ENCODE measurements at regions not wholly inside any gene's neighbourhood (a gene's known extent, or its start where the extent isn't known, plus 50 kb on each side); places are given as distances from the start of the nearest gene placed in this dataset.

- Histone ChIP-seq H3K27ac (replicated peaks) (no peak overlapping the region), H3K4me3 (replicated peaks; ENCODE audit: insufficient read depth, low read length) (no peak overlapping the region), H3K27me3 (ENCODE audit: insufficient read depth, poor library complexity, severe bottlenecking) (peaks cover 10% of the 10 kb centered on the region)
- DNase-seq (ENCODE audit: low read depth in 1 of 2, low spot score in 1 of 2) = no peak
- TF ChIP-seq SPI1 (IDR thresholded peaks at IDR 0.05; ENCODE audit: borderline replicate concordance, low read depth) (no peak), POLR2AphosphoS5 (IDR thresholded peaks at IDR 0.05; ENCODE audit: low read depth) (no peak), GABPA (IDR thresholded peaks at IDR 0.05; ENCODE audit: low read depth) (no peak), CTCF (IDR thresholded peaks at IDR 0.05; ENCODE audit: insufficient read depth, low read length) (no peak), REST (IDR thresholded peaks at IDR 0.05; ENCODE audit: insufficient replicate concordance, low read depth) (no peak)
Measured at GRCh38 chr14:95614349-95614748, 71.9 kb upstream of the TCL1B start.

- H3K4me3 ChIP-seq (replicated peaks; ENCODE audit: insufficient read depth, low read length) = no peak overlapping the region
- H3K27me3 ChIP-seq (ENCODE audit: insufficient read depth, poor library complexity, severe bottlenecking) = peaks cover 10% of the 10 kb centered on the region
- TF ChIP-seq CTCF (IDR thresholded peaks at IDR 0.05; ENCODE audit: insufficient read depth, low read length) = no peak
- no peak for TF ChIP-seq GABPA (IDR thresholded peaks at IDR 0.05; ENCODE audit: low read depth)
- TF ChIP-seq POLR2AphosphoS5 (IDR thresholded peaks at IDR 0.05; ENCODE audit: low read depth) = no peak
- no peak for TF ChIP-seq REST (IDR thresholded peaks at IDR 0.05; ENCODE audit: insufficient replicate concordance, low read depth)
- no peak for TF ChIP-seq SPI1 (IDR thresholded peaks at IDR 0.05; ENCODE audit: borderline replicate concordance, low read depth)
- no peak overlapping the region for H3K27ac ChIP-seq (replicated peaks)
- no peak for DNase-seq (ENCODE audit: low read depth in 1 of 2, low spot score in 1 of 2)
Measured at GRCh38 chr14:95616745-95617144, 69.5 kb upstream of the TCL1B start.

- no peak for DNase-seq (ENCODE audit: low read depth in 1 of 2, low spot score in 1 of 2)
- Histone ChIP-seq H3K27ac (replicated peaks) (no peak overlapping the region), H3K4me3 (replicated peaks; ENCODE audit: insufficient read depth, low read length) (no peak overlapping the region), H3K27me3 (ENCODE audit: insufficient read depth, poor library complexity, severe bottlenecking) (peaks cover 10% of the 10 kb centered on the region)
- TF ChIP-seq SPI1 (IDR thresholded peaks at IDR 0.05; ENCODE audit: borderline replicate concordance, low read depth) (no peak), REST (IDR thresholded peaks at IDR 0.05; ENCODE audit: insufficient replicate concordance, low read depth) (no peak), POLR2AphosphoS5 (IDR thresholded peaks at IDR 0.05; ENCODE audit: low read depth) (no peak), CTCF (IDR thresholded peaks at IDR 0.05; ENCODE audit: insufficient read depth, low read length) (no peak), GABPA (IDR thresholded peaks at IDR 0.05; ENCODE audit: low read depth) (no peak)
Measured at GRCh38 chr14:95619785-95620417, 66.3 kb upstream of the TCL1B start.
